Caki2 (cell line): ENCODE measurements at regions not wholly inside any gene's neighbourhood (a gene's known extent, or its start where the extent isn't known, plus 50 kb on each side); places are given as distances from the start of the nearest gene placed in this dataset.

ENCODE experiments used
- DNase-seq: peaks from one replicate; pipeline ENCODE4 v3.0.0-alpha.2; 2015; ENCODE audit warnings: low read depth
- in situ Hi-C: cut with HindIII; loops from 2 replicates; pipeline ENCODE4 v1.10.0; 2016; ENCODE audit warnings: low sequenced_read_pairs, low pct_unique_long_range_greater_than_20kb, mixed read lengths

DNA sequence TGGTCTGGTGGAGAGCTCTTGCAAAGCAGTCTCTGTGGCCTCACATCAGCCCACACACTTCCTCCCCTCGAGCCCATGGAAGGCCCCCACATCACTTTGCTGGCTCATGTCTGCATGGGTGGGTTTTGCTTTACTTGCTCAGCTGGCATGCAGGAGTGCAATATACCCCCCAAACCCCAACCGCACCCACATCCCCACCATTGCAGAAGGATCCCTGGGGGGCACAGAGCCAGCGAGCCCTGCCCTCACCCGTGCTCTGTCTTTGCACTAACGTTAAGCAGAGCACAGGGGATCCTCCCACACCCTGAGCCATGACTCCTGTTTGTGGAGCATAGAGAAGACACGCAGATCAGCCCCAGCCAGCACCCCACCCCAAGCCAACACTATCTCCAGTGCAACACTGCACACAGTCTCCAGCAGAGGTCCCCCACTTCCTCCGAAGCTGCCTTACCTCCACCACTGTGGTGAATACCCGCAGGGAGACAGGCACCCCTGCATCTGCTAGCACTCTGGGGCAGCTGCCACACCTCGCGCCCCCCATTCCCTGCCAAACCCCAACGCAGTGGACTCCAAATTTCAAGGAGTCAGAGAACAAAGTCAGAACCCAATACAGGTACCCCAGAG is 177.8 kb upstream of the RGPD4 start:
- no peak for DNase-seq
- in situ Hi-C loops: no loop called here

DNA sequence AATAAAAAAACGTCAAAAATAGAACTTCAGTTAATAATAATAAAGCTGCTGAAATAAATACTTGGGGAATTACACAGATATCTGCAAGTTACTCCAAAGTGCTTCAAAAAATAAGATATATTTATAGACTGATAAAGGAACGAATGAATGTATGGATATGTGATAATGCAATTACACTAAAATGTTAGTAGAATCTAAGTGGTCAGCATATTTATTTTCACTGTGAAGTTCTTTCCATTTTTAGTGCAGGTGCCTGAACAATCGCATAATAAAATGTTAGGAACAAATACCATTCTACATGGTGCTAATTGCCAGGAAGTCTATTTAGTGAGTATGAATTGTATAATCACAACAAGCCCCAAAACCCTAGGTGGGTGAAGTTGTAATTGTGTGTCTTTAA is 169.6 kb upstream of the RGPD4 start:
- no peak for DNase-seq
- in situ Hi-C loops: no loop called here

- no peak for DNase-seq
- in situ Hi-C loops: no loop called here
These were observed 163.1 kb upstream of the RGPD4 start for GRCh38 chr2:107663632-107664031.

- DNase-seq: no peak
- in situ Hi-C loops: no loop called here
These were observed 157.4 kb upstream of the RGPD4 start for GRCh38 chr2:107669335-107669734.

DNA sequence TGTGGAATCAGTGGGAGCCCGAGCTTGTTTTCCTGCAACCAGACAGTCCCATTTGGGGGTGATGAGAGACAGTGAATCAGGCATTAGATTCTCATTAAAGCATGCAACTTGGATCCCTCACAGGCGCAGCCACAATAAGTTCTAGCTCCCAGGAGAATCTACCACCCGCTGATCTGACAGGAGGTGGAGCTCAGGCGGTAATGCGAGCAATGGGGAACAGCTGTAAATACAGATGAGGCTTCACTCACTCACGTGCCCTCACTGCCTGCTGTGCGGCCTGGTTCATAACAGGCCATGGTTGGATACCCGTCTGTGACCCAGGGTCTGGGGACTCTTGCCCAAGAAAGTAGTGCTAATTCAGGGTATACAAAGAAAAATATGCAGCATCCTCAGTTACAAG is 144.8 kb upstream of the RGPD4 start:
- DNase-seq: no peak
- in situ Hi-C loops: no loop called here

DNA sequence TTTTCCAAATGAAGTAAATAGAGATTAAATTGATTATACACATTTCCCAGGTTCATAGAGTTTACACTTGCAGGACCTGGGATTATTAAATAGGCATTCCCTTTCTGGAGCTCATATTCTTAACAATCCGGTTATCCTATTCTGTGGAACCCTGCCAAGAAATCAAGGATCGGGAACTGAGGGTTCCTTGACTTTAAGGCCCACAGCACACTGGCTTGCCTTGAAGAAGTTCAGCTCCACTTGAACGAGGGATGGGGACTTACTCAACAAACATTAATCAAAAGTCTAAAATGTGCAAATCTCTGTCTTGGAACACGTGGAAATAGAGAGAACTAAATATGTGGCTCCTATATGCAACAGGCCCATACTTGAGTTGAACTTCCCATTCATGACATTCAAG is 142.3 kb upstream of the RGPD4 start:
- in situ Hi-C loops: no loop called here

DNA sequence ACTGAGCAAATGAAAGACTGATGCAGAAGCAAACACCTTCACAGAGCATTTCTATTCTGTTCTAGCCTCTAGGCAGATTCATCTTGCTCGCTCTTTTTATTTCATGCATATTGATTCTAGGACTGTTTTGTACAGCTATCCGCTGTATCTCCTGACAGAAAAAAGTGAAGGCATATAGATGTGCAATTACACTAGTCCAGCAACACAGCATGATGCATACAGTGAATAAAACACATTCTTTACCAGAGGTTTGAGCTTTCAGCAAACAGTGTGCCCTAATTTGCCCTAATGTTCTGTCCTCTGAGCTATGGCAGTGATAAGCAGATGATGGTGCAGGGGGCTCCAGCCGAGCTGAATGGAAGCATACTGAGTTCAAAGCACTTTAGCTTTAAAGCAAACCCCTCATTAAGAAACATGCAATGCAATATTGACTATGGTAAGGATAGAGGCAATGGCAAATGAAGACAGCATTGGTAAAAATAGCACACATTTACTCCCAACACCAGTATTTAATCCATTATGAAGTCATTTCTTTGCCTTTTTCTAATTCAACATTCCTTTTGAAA is 141.2 kb upstream of the RGPD4 start:
- no peak for DNase-seq
- in situ Hi-C loops: no loop called here

More for the DNA sequence above, 142.3 kb upstream of the RGPD4 start:
- no peak for DNase-seq

DNA sequence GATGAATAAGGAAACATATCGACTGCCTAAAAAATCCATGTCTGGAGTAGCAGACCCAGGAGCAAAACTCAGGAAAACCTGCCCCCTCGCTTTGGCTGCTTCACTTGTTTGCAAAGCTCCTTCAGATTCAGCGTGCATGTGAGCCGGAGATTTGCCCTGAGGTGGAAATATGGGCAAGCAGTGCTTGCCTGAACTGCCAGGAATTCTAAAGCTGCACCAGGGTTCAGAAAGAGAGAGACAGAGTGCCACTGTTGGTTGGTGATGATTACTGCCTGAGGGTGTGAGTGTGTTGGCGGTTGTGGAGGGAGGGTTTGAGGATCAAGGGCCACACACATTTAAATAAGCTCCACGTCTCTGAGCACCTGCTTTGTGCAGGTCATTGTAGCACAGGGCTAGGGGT is 139.6 kb upstream of the RGPD4 start:
- in situ Hi-C loops: no loop called here
- DNase-seq: no peak

GRCh38 chr2:107688135-107688534 is 138.6 kb upstream of the RGPD4 start:
- no peak for DNase-seq
- in situ Hi-C loops: no loop called here

DNA sequence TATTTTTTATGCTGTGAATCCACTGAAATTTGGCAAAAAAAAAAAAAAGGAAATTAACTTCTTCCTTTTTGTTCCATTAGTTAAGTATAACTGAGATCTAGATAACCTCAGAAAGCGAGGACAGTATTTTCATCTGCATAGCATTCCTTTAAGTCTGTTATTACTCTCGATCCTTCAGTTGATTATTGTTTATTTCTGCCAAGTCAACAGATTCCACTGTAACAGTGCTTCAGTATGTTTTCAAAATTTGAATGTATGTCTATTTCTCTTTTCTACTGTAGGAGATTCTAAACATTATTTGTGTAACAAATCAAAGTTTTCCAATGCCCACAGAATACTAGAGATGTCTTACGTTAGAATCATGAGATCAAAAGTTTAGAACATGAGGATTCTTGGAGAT is 133.1 kb upstream of the RGPD4 start:
- DNase-seq: no peak
- in situ Hi-C loops: no loop called here

- in situ Hi-C loops: no loop called here
- DNase-seq: no peak
These were observed 132.0 kb upstream of the RGPD4 start for GRCh38 chr2:107694667-107695066.

DNA sequence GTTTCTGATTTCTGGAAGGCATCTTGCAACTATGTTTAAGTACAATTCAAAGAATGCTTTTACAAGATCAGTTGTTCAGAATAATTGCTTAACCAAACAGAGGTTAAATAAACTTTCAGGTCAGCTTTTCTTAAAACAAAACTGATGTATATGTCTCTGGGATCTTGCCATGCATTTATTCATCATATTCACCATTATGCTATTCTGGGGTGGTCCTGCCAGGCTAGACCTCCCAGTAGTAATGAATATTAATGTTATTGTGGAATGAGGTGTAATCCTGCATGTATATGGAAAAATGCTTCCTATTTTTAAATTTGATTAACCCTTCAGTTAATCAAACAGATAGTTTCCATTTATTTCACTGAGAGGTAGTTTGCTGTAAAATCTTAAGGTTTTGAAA is 129.3 kb upstream of the RGPD4 start:
- DNase-seq: no peak
- in situ Hi-C loops: no loop called here

DNA sequence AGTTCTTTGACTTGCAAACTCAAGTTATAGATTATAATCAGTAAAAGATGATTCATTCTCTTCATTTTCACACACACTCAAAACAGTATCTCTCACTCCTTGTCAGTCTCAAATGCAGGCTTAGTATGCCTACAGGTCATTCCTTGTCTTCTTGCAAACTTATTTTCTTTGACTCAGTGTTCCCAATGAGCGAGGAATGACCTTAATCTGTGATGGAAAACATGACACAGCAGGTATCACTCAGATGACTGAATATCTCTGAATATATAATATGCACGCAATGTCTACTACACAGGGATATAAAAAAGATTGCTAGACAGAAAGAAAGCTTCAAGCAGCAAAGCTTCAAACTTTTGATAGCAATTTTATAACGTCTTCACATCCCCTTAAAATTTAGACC is 127.8 kb upstream of the RGPD4 start:
- in situ Hi-C loops: no loop called here
- DNase-seq: no peak

- no peak for DNase-seq
- in situ Hi-C loops: no loop called here
These were observed 126.6 kb upstream of the RGPD4 start for GRCh38 chr2:107700073-107700472.

DNA sequence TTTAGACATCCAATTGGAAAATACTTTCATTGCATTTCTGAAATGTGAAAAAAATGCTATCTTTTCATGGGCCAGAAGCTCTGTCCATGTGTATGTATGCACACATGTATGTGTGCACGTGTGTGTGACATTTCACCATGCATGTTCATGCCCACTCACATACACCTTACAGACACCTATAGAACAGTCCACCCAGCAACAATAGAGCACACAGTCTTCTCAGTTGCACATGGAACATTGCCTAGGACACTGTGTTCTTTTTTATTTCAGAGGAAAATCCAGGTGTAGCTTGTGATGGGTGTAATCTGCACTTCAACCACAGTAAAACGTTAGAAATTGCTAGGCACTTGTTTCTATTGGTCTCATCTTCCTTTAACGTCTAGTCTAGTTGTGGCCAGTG is 114.8 kb upstream of the RGPD4 start:
- in situ Hi-C loops: no loop called here
- DNase-seq: no peak

DNA sequence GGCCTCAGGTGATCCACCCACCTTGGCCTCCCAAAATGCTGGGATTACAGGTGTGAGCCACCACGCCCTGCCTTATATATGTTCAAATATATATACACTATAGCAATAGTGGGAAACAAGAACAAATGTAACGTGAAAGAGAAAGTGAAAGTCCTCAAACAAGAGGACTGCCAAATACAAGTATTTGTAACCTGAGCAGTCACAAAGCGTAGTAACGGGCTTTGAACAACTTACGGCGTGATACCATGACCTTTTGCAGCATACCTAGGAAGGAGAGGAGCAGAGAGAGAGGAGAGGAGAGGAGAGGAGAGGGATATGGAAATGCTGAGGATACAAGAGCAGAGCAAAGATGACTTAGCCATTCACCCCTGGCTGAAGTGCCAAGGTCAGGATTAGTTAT is 113.8 kb upstream of the RGPD4 start:
- in situ Hi-C loops: no loop called here
- no peak for DNase-seq

GRCh38 chr2:107717661-107718060 is 109.0 kb upstream of the RGPD4 start:
- no peak for DNase-seq
- in situ Hi-C loops: no loop called here

DNA sequence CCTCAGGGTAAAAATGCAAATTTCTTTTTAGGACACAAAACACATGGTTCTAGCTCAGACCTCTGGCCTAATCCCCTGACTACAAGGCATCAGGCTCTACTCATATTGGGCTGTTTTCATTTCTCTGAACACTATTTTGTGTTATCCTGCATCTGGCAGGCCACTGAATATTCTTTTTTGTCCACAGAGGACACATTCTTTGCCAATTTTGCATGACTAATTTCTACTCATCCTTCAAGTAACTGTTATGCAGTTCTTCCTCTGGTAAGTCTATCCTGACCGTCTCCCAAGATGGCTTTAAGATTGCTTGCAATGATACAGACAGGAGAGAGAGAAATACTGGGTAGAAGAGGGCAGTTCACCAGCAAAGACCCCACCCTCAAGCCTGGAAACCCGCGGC is 107.6 kb upstream of the RGPD4 start:
- no peak for DNase-seq
- in situ Hi-C loops: no loop called here

GRCh38 chr2:107719836-107720235 is 106.9 kb upstream of the RGPD4 start:
- no peak for DNase-seq
- in situ Hi-C loops: no loop called here

GRCh38 chr2:107721178-107721577 is 105.5 kb upstream of the RGPD4 start:
- in situ Hi-C loops: no loop called here
- DNase-seq: no peak

GRCh38 chr2:107721586-107721985 is 105.1 kb upstream of the RGPD4 start:
- in situ Hi-C loops: no loop called here
- no peak for DNase-seq
